Fibroblast of skin of left quadriceps (primary cell): ENCODE measurements at regions not wholly inside any gene's neighbourhood (a gene's known extent, or its start where the extent isn't known, plus 50 kb on each side); places are given as distances from the start of the nearest gene placed in this dataset.
"Not testable (repeated sequence)": the region's sequence is repeated elsewhere in the genome, so short reads cannot be mapped to it uniquely, and the experiment has no call there.

ENCODE experiments used
- DNase-seq, 2 experiments: peaks; one replicate each; pipeline ENCODE4 v3.0.0-alpha.2; 2013; ENCODE audit warnings: low read depth in 2 of 2

- DNase-seq, result not testable (repeated sequence)
Observed at GRCh38 chr10:42187501-42188195, 450.7 kb downstream of the ZNF33B start.

GRCh38 chr10:42177793-42178689, 460.3 kb downstream of the ZNF33B start:
- peak; percentile 4 to 7 for DNase-seq

- DNase-seq, result no peak
Observed at GRCh38 chr10:42177077-42177792, 461.1 kb downstream of the ZNF33B start.

GRCh38 chr10:42150428-42151061, 487.8 kb downstream of the ZNF33B start:
- no peak for DNase-seq

GRCh38 chr10:42149722-42150427, 488.5 kb downstream of the ZNF33B start:
- DNase-seq, result no peak

- no peak for DNase-seq
Observed at GRCh38 chr10:42149027-42149700, 489.2 kb downstream of the ZNF33B start.

GRCh38 chr10:42146165-42146564, 492.2 kb downstream of the ZNF33B start:
- not testable (repeated sequence) for DNase-seq

GRCh38 chr10:42138023-42138422, 500.3 kb downstream of the ZNF33B start:
- DNase-seq, result not testable (repeated sequence)

GRCh38 chr10:42113158-42113450, 525.3 kb downstream of the ZNF33B start:
- DNase-seq, result no peak

GRCh38 chr10:42112331-42113157, 525.8 kb downstream of the ZNF33B start:
- no peak for DNase-seq

GRCh38 chr10:42111661-42112330, 526.6 kb downstream of the ZNF33B start:
- no peak for DNase-seq

- no peak for DNase-seq
Observed at GRCh38 chr10:42111076-42111475, 527.3 kb downstream of the ZNF33B start.
